GM12878 (cell line): ENCODE measurements at regions not wholly inside any gene's neighbourhood (a gene's known extent, or its start where the extent isn't known, plus 50 kb on each side); places are given as distances from the start of the nearest gene placed in this dataset.

Experiments used
- ATAC-seq: fragments of 200-7000 bp; cut with Tn5 transposase; 3 replicates; pipeline ENCODE4 v1.9.1; 2020; ENCODE audit warnings: mild to moderate bottlenecking, moderate library complexity
- BruUV-seq: library from RNA; stranded (reverse); fragments of 400-500 nt; replicated peaks from 2 replicates; lab custom pipeline; 2021; lab: Mats Ljungman, UMichigan
- CTCF ChIA-PET: fragments of 300-600 bp; sonication (Branson Sonifier 250); formaldehyde crosslinking; extraction: SDS; loops from one replicate; lab custom pipeline; 2021; ENCODE audit warnings: inconsistent platforms; lab: Yijun Ruan, JAX
- POLR2A ChIA-PET: fragments of 350-600 bp; formaldehyde crosslinking; extraction: SDS; loops from one replicate; lab custom pipeline; 2021; ENCODE audit warnings: inconsistent platforms; lab: Charles Lee
- RAD21 ChIA-PET: fragments of 300-600 bp; sonication (Branson Sonifier 250); formaldehyde crosslinking; loops from one replicate; lab custom pipeline; 2023; ENCODE audit warnings: antibody characterized with exemption; ENCODE audit not compliant: unreplicated experiment; lab: Charles Lee
- SMC1A ChIA-PET: fragments of 300-600 bp; sonication (Branson Sonifier 250); formaldehyde crosslinking; loops from one replicate; lab custom pipeline; 2023; ENCODE audit not compliant: unreplicated experiment, uncharacterized antibody; lab: Charles Lee
- DNase-seq: peaks from one replicate; pipeline ENCODE4 v3.0.0-alpha.2; 2011; ENCODE audit warnings: low read depth, low spot score
- FAIRE-seq: peaks from 3 replicates; lab custom pipeline; 2011; peaks lifted over from hg19 to GRCh38; lab: Jason Lieb, UNC
- H2AFZ ChIP-seq: 2 replicates; pipeline ENCODE4 v1.6.0; 2011; ENCODE audit warnings: low read depth, low read length, control low read depth; ENCODE audit not compliant: control insufficient read depth
- H3K27ac ChIP-seq: 2 replicates; pipeline ENCODE4 v1.5.1; 2011; ENCODE audit warnings: control low read depth; ENCODE audit not compliant: control insufficient read depth, insufficient read depth
- H3K27me3 ChIP-seq, 2 experiments: replicated peaks in 1 of 2; 2 replicates each; pipeline versions ENCODE4 v1.6.0 to v1.6.1; 2011; ENCODE audit warnings: low read length in 1 of 2; ENCODE audit not compliant: control insufficient read depth in 2 of 2, insufficient read depth in 2 of 2
- H3K36me3 ChIP-seq, 2 experiments: 2 replicates each; pipeline ENCODE4 v1.5.1; 2011; ENCODE audit warnings: low read length in 1 of 2; ENCODE audit not compliant: control insufficient read depth in 2 of 2, insufficient read depth in 2 of 2
- H3K4me1 ChIP-seq: 2 replicates; pipeline ENCODE4 v1.6.1; 2011; ENCODE audit warnings: mild to moderate bottlenecking, low read length, moderate library complexity, mixed read lengths; ENCODE audit not compliant: control insufficient read depth, insufficient read depth
- H3K4me2 ChIP-seq: 2 replicates; pipeline ENCODE4 v1.6.0; 2011; ENCODE audit warnings: control low read depth; ENCODE audit not compliant: control insufficient read depth, insufficient read depth
- H3K4me3 ChIP-seq: fragments of 200-600 bp; sonication (generic); 2 replicates; pipeline ENCODE4 v1.5.1; 2016
- H3K79me2 ChIP-seq: 2 replicates; pipeline ENCODE4 v1.6.0; 2011; ENCODE audit warnings: low read length; ENCODE audit not compliant: control insufficient read depth, insufficient read depth
- H3K9ac ChIP-seq: 2 replicates; pipeline ENCODE4 v1.8.0; 2011; ENCODE audit warnings: low read length, control low read depth, mixed read lengths; ENCODE audit not compliant: control insufficient read depth, insufficient read depth
- H3K9me3 ChIP-seq: replicated peaks from 3 replicates; pipeline ENCODE4 v1.5.1; 2011; ENCODE audit warnings: mild to moderate bottlenecking, low read length; ENCODE audit not compliant: control insufficient read depth, insufficient read depth
- H4K20me1 ChIP-seq: 2 replicates; pipeline ENCODE4 v1.6.0; 2011; ENCODE audit not compliant: control insufficient read depth, insufficient read depth
- ASH2L ChIP-seq: fragments of 300-600, 200-600 bp; sonication (generic); IDR thresholded peaks from 2 replicates; pipeline ENCODE4 v1.6.1; 2017; ENCODE audit warnings: low read depth, mild to moderate bottlenecking, borderline replicate concordance
- CBFB ChIP-seq: IDR thresholded peaks from 2 replicates; pipeline ENCODE4 v1.6.1; 2016; ENCODE audit warnings: antibody characterized with exemption, low read depth
- CBX3 ChIP-seq: fragments of 200-600 bp; sonication (generic); IDR thresholded peaks from 2 replicates; pipeline ENCODE4 v1.6.1; 2016; ENCODE audit warnings: low read depth, borderline replicate concordance
- CHD1 ChIP-seq: IDR thresholded peaks from 2 replicates; pipeline ENCODE4 v1.6.1; 2012; ENCODE audit warnings: low read depth, low read length, improper control_type of control experiment
- E2F8 ChIP-seq: fragments of 450-650 bp; IDR thresholded peaks from 2 replicates; pipeline ENCODE4 v1.6.1; 2018; ENCODE audit warnings: mild to moderate bottlenecking, low read depth, moderate library complexity; ENCODE audit not compliant: partially characterized antibody
- FOXK2 ChIP-seq: fragments of 450-650 bp; IDR thresholded peaks from 2 replicates; pipeline ENCODE4 v1.6.1; 2017; ENCODE audit warnings: mild to moderate bottlenecking, moderate library complexity
- MEF2A ChIP-seq: IDR thresholded peaks from 2 replicates; pipeline ENCODE4 v1.6.1; 2011; ENCODE audit warnings: low read depth, mild to moderate bottlenecking, low read length, moderate library complexity; ENCODE audit not compliant: insufficient read depth
- NFYB ChIP-seq: IDR thresholded peaks from 2 replicates; pipeline ENCODE4 v1.6.1; 2011; ENCODE audit warnings: low read depth, mild to moderate bottlenecking, low read length, improper control_type of control experiment, moderate library complexity; ENCODE audit not compliant: insufficient read depth
- RELA ChIP-seq: fragments of 450-650 bp; IDR thresholded peaks from 2 replicates; pipeline ENCODE4 v1.8.0; 2014; ENCODE audit warnings: borderline replicate concordance; ENCODE audit not compliant: partially characterized antibody
- RELB ChIP-seq: fragments of 450-650 bp; IDR thresholded peaks from 2 replicates; pipeline ENCODE4 v1.6.1; 2017; ENCODE audit warnings: low read depth, mild to moderate bottlenecking, moderate library complexity
- TAF1 ChIP-seq: IDR thresholded peaks from 2 replicates; pipeline ENCODE4 v1.6.1; 2011; ENCODE audit warnings: mild to moderate bottlenecking, low read depth, low read length, borderline replicate concordance
- USF2 ChIP-seq: IDR thresholded peaks from 2 replicates; pipeline ENCODE4 v1.6.1; 2011; ENCODE audit warnings: low read depth, low read length, improper control_type of control experiment, borderline replicate concordance
- YBX1 ChIP-seq: fragments of 450-650 bp; IDR thresholded peaks from 2 replicates; pipeline ENCODE4 v1.6.1; 2016; ENCODE audit warnings: antibody characterized with exemption
- ZZZ3 ChIP-seq: IDR thresholded peaks from 2 replicates; pipeline ENCODE4 v1.6.1; 2011; ENCODE audit warnings: low read depth; ENCODE audit not compliant: control insufficient read depth, insufficient read length
- WGBS: methylation state at CpG from one replicate; pipeline ENCODE4 v1.1.6; 2016; ENCODE audit warnings: low lambda C conversion rate; ENCODE audit not compliant: insufficient replicate concordance, insufficient coverage; ENCODE audit errors: missing lambda C conversion rate; 5-methylcytosine and 5-hydroxymethylcytosine counted together
- in situ Hi-C: fragments of 300-500 bp; cut with MboI; formaldehyde crosslinking; loops from 9 replicates; pipeline ENCODE4 v1.14.3; 2018; ENCODE audit warnings: mixed read lengths
- intact Hi-C: fragments of 100-400 bp; cut with micrococcal nuclease; formaldehyde crosslinking; loops from one replicate; pipeline ENCODE4 v1.14.2; 2022; ENCODE audit not compliant: unreplicated experiment

DNA sequence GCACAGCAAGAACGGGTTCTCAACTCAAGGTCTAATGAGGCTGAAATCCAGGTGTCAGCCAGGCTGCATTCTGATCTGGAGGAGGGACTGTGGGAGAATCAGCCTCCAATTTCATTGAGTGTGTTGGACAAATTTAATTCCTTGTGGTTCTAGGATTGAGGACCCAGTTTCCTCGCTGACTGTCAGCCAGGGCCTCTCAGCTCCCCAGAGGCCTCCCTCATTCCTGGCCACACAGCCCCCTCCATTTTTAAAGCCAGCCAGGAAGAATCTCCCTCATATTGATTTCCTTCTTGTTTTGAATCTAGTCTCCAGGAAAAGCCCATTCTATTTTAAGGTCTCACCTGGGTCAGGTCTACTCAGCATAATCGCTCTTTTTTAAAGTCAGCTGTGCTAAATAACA, 73.7 kb upstream of the ARMC2 start:
- Histone ChIP-seq H3K4me1 (no peaks in the 10 kb centered on the region), H3K36me3 (no peaks in the 10 kb centered on the region), H3K79me2 (no peaks in the 10 kb centered on the region), H3K9ac (no peak overlapping the region), H4K20me1 (no peaks in the 10 kb centered on the region), H3K4me2 (no peak overlapping the region), H3K27ac (no peak overlapping the region), H2AFZ (no peak overlapping the region), H3K9me3 (no peaks in the 10 kb centered on the region), H3K27me3 (peaks cover 0 to 2% of the 10 kb centered on the region in 2 experiments; a peak in 2 of 4 replicates)
- in situ Hi-C loops (no loop called here), intact Hi-C loops (no loop called here)
- no TSS peak for BruUV-seq
- FAIRE-seq (no peak), ATAC-seq (no peak), DNase-seq (no peak)
- POLR2A ChIA-PET: no interaction called here
- 41% methylated on average over 3 of the region's 3 CpGs for WGBS
- RAD21 ChIA-PET: no interaction called here
- CTCF ChIA-PET: interaction anchor here (0.9 to 1.4 kb wide), 2 partner anchors 8 to 208 kb away, joined by 3 read pairs; no protein-coding TSS in a partner anchor
- SMC1A ChIA-PET: no interaction called here
- no peak for TF ChIP-seq RELA
- no peak for TF ChIP-seq CBFB
- no peak for TF ChIP-seq NFYB
- no peak for TF ChIP-seq FOXK2
- no peak for TF ChIP-seq USF2
- no peak for TF ChIP-seq TAF1
- no peak for TF ChIP-seq YBX1
- no peak for TF ChIP-seq CHD1
- TF ChIP-seq, all 136 proteins: peak for 0
- no peak overlapping the region for H3K4me3 ChIP-seq

DNA sequence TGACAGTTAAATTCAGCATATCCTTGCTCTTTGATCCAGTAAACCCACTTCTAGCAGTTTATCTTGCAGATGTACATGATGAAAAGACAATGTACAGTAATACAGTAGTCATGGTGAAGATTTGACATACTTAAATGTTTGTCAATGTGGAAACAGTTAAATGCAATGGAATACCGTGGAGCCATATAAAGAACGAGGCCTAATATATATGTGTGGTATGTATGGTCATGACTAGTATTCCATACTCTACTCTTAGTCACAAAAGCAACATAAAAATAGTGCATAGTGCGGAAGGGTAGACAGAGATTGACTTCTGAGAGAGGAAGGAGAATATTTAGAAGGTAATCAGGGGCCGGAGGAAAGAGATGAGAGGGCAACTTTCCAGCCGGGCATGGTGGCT, 70.7 kb upstream of the ARMC2 start:
- POLR2A ChIA-PET: no interaction called here
- WGBS: 76% methylated on average over 5 of the region's 5 CpGs
- TF ChIP-seq RELB (no peak), CBX3 (no peak), E2F8 (no peak), ASH2L (no peak), MEF2A (no peak), ZZZ3 (no peak)

More for the DNA sequence above, 70.7 kb upstream of the ARMC2 start:
- Histone ChIP-seq H3K4me1 (no peaks in the 10 kb centered on the region), H2AFZ (no peak overlapping the region), H3K79me2 (no peaks in the 10 kb centered on the region), H3K4me2 (no peak overlapping the region), H3K9me3 (no peaks in the 10 kb centered on the region), H3K9ac (no peak overlapping the region), H3K4me3 (no peak overlapping the region), H3K27ac (no peak overlapping the region), H4K20me1 (no peaks in the 10 kb centered on the region), H3K27me3 (peaks cover 0 to 6% of the 10 kb centered on the region in 2 experiments; a peak in 1 of 4 replicates), H3K36me3 (no peaks in the 10 kb centered on the region)
- in situ Hi-C loops: no loop called here
- ChIA-PET CTCF (interaction anchor here (1.0 to 4.5 kb wide), 2 partner anchors 219 to 235 kb away, joined by 3 to 25 read pairs; no protein-coding TSS in a partner anchor), RAD21 (no interaction called here), SMC1A (interaction anchor here (1.0 kb wide), 1 partner anchor 236 kb away, joined by 4 read pairs; no protein-coding TSS in a partner anchor)
- FAIRE-seq (no peak), DNase-seq (no peak), ATAC-seq (no peak)
- intact Hi-C loops: no loop called here
- no TSS peak for BruUV-seq
